CD4-positive, alpha-beta T cell (primary cell): ENCODE measurements at regions not wholly inside any gene's neighbourhood (a gene's known extent, or its start where the extent isn't known, plus 50 kb on each side); places are given as distances from the start of the nearest gene placed in this dataset.

Experiments used
- ATAC-seq: fragments of 200-7000 bp; cut with Tn5 transposase; one replicate; pipeline ENCODE4 v1.10.0; 2022; ENCODE audit warnings: mild to moderate bottlenecking; ENCODE audit not compliant: poor library complexity
- CTCF ChIA-PET: fragments of 350-600 bp; sonication (Branson Sonifier 250); formaldehyde crosslinking; loops from one replicate; lab custom pipeline; 2021; ENCODE audit warnings: antibody characterized with exemption, inconsistent platforms; lab: Charles Lee
- POLR2A ChIA-PET: fragments of 350-600 bp; sonication (Branson Sonifier 250); formaldehyde crosslinking; loops from one replicate; lab custom pipeline; 2021; ENCODE audit warnings: antibody characterized with exemption, inconsistent platforms; lab: Charles Lee
- DNase-seq, 14 experiments: peaks; one replicate each; pipeline ENCODE4 v3.0.0-alpha.2; 2013 to 2020; ENCODE audit warnings: mixed read lengths in 2 of 14
- H3K27ac ChIP-seq, 2 donors: one replicate each; pipeline versions ENCODE4 v1.5.1 to v1.7.0; 2013; ENCODE audit warnings: low read length in 2 of 2, low read depth in 1 of 2, mild to moderate bottlenecking in 1 of 2
- H3K27me3 ChIP-seq, 2 experiments: 1 replicate in 1 of 2; 2 replicates in 1 of 2; pipeline versions ENCODE4 v1.6.1 to v1.7.0; 2013; ENCODE audit warnings: low read length in 2 of 2, control low read depth in 1 of 2, mild to moderate bottlenecking in 1 of 2, moderate library complexity in 1 of 2; ENCODE audit not compliant: insufficient read depth in 2 of 2, control insufficient read depth in 1 of 2
- H3K36me3 ChIP-seq: one replicate; pipeline ENCODE4 v1.6.1; 2013; ENCODE audit warnings: low read length, control low read depth; ENCODE audit not compliant: insufficient read depth
- H3K4me1 ChIP-seq: one replicate; pipeline ENCODE4 v1.6.1; 2013; ENCODE audit warnings: low read length, control low read depth; ENCODE audit not compliant: insufficient read depth
- H3K4me3 ChIP-seq: one replicate; pipeline ENCODE4 v1.5.1; 2013; ENCODE audit warnings: mild to moderate bottlenecking, low read length, moderate library complexity
- H3K9me3 ChIP-seq, 2 experiments: 1 replicate in 1 of 2; 2 replicates in 1 of 2; pipeline versions ENCODE4 v1.6.1 to v1.7.0; 2013; ENCODE audit warnings: low read length in 2 of 2, mild to moderate bottlenecking in 2 of 2, control low read depth in 1 of 2, moderate library complexity in 1 of 2; ENCODE audit not compliant: control insufficient read depth in 1 of 2, insufficient read depth in 1 of 2
- H3K27ac Mint-ChIP-seq: one replicate; pipeline ENCODE4 v1.8.0; 2020; ENCODE audit warnings: mixed read lengths
- H3K27me3 Mint-ChIP-seq: one replicate; pipeline ENCODE4 v1.8.0; 2021; ENCODE audit warnings: mixed read lengths
- H3K36me3 Mint-ChIP-seq: one replicate; pipeline ENCODE4 v1.8.0; 2021; ENCODE audit warnings: low read depth, mixed read lengths
- H3K4me1 Mint-ChIP-seq: one replicate; pipeline ENCODE4 v1.8.0; 2021; ENCODE audit warnings: low read depth, mixed read lengths
- H3K4me3 Mint-ChIP-seq: one replicate; pipeline ENCODE4 v1.8.0; 2020; ENCODE audit warnings: mild to moderate bottlenecking, mixed read lengths
- H3K9me3 Mint-ChIP-seq: one replicate; pipeline ENCODE4 v1.8.0; 2020; ENCODE audit warnings: mixed read lengths
- intact Hi-C, 2 experiments: fragments of 100-400 bp; cut with DNase I in 1 of 2; cut with micrococcal nuclease in 1 of 2; formaldehyde crosslinking; loops; one replicate each; pipeline versions ENCODE4 v1.15.1 to v1.9.0; 2023 to 2025; cut with DNase I, micrococcal nuclease
- TF ChIP-seq, protein P1 (sequence below): fragments of 200-600 bp; IDR thresholded peaks from one replicate; pipeline ENCODE4 v1.8.0; 2022; ENCODE audit warnings: antibody characterized with exemption, mild to moderate bottlenecking

DNA sequence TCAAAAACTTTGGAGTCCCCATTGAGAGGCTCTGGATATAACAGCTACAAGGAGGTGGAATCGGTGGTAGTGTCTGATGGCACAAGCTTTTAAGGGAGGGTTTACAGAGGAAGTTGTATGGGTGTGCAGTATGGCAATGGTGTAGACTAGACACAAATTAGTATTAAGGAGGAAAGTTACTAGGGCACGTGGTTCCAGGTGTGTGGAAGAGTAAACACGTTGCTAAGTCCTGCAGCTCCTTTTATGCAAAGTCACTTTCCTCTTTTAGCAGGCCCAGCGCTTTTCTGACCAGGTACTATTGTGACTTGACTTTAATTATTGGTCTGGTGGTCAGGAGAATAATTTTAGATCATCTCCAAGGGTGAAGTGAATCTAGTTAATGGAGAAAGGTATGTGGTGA, 287.5 kb upstream of the B3GALT2 start:
- Mint-ChIP-seq H3K27ac (no peak overlapping the region), H3K36me3 (peaks cover 42% of the 10 kb centered on the region), H3K4me1 (peaks cover 56% of the 10 kb centered on the region), H3K9me3 (peaks cover 18% of the 10 kb centered on the region), H3K4me3 (no peak overlapping the region), H3K27me3 (no peaks in the 10 kb centered on the region)
- CTCF ChIA-PET: interaction anchor here (0.9 kb wide), 1 partner anchor 15 kb away, joined by 3 read pairs; no protein-coding TSS in a partner anchor
- POLR2A ChIA-PET: interaction anchor here (3.7 kb wide), 1 partner anchor 15 kb away, joined by 20 read pairs; no protein-coding TSS in a partner anchor
- no peak overlapping the region for H3K4me3 ChIP-seq
- H3K27ac ChIP-seq: no peak overlapping the region
- peaks cover 6% of the 10 kb centered on the region for H3K4me1 ChIP-seq
- DNase-seq (no peak), ATAC-seq (no peak)
- H3K36me3 ChIP-seq: no peaks in the 10 kb centered on the region
- TF ChIP-seq, protein P1, sequence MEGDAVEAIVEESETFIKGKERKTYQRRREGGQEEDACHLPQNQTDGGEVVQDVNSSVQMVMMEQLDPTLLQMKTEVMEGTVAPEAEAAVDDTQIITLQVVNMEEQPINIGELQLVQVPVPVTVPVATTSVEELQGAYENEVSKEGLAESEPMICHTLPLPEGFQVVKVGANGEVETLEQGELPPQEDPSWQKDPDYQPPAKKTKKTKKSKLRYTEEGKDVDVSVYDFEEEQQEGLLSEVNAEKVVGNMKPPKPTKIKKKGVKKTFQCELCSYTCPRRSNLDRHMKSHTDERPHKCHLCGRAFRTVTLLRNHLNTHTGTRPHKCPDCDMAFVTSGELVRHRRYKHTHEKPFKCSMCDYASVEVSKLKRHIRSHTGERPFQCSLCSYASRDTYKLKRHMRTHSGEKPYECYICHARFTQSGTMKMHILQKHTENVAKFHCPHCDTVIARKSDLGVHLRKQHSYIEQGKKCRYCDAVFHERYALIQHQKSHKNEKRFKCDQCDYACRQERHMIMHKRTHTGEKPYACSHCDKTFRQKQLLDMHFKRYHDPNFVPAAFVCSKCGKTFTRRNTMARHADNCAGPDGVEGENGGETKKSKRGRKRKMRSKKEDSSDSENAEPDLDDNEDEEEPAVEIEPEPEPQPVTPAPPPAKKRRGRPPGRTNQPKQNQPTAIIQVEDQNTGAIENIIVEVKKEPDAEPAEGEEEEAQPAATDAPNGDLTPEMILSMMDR: no peak
- H3K27me3 ChIP-seq: no peaks in the 10 kb centered on the region
- intact Hi-C loops: no loop called here
- H3K9me3 ChIP-seq: no peaks in the 10 kb centered on the region

DNA sequence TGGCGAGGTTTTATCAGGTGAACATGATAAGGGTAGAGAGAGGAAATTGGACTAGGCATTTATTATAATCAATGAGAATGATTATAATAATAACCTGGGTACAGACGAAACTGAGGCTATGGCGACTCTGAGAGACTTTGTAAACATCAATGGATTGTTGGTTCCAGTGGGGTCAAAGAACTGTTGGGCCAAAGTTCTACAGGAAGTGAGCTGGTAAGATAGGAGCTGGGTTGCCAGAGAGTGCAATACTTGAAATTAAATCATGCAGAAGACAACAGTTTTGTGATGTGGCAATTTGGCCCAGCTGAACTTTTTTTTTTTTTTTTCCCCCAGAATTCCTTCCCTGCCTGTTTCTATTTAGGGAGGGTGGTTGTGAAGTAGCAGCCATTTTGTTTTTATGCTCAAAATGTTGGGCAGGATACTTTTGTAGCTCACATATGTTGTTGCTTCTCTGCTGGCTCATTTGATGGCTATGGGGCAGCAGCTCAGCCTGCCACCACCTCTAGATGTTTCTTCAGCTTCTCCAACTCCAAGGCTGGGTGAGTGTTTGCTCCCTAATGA, 286.5 kb upstream of the B3GALT2 start:
- peaks cover 21% of the 10 kb centered on the region for H3K9me3 Mint-ChIP-seq
- ATAC-seq (no peak), DNase-seq (no peak)
- POLR2A ChIA-PET: interaction anchor here (1.6 to 3.7 kb wide), 2 partner anchors 10 to 14 kb away, joined by 4 to 20 read pairs; no protein-coding TSS in a partner anchor
- no peak overlapping the region for H3K4me3 Mint-ChIP-seq
- Histone ChIP-seq H3K4me1 (peaks cover 6% of the 10 kb centered on the region), H3K9me3 (no peaks in the 10 kb centered on the region), H3K27ac (no peak overlapping the region), H3K27me3 (no peaks in the 10 kb centered on the region), H3K4me3 (no peak overlapping the region), H3K36me3 (no peaks in the 10 kb centered on the region)
- H3K4me1 Mint-ChIP-seq: peaks cover 47% of the 10 kb centered on the region
- CTCF ChIA-PET: no interaction called here
- H3K27me3 Mint-ChIP-seq: no peaks in the 10 kb centered on the region
- TF ChIP-seq, protein P1: no peak
- H3K36me3 Mint-ChIP-seq: peaks cover 36% of the 10 kb centered on the region
- intact Hi-C loops: no loop called here
- H3K27ac Mint-ChIP-seq: no peak overlapping the region

DNA sequence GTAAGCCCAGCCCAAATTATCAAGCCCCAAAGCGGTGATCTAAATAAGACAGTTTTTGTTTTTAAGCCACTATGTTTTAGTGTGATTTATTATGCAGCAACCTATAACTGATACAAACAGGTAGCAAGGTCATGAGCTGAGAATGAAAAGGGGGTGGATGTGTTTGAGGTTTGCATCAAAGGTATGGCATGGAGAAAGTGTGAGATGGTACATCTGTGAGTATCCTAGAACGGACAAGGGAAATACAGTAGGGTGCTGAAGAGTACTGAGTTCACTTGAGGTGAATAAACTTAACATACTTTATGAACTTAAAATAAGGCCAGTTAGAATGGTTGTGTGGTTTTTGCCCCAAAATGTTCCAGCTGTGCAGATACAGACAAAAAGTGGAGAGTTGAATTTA, 286.0 kb upstream of the B3GALT2 start:
- TF ChIP-seq, protein P1: no peak
- DNase-seq: no peak
- no peak overlapping the region for H3K27ac Mint-ChIP-seq
- peaks cover 21% of the 10 kb centered on the region for H3K9me3 Mint-ChIP-seq
- Histone ChIP-seq H3K36me3 (no peaks in the 10 kb centered on the region), H3K9me3 (no peaks in the 10 kb centered on the region), H3K4me1 (peaks cover 6% of the 10 kb centered on the region), H3K4me3 (no peak overlapping the region), H3K27me3 (no peaks in the 10 kb centered on the region), H3K27ac (no peak overlapping the region)
- CTCF ChIA-PET: no interaction called here
- peaks cover 43% of the 10 kb centered on the region for H3K4me1 Mint-ChIP-seq
- no peaks in the 10 kb centered on the region for H3K27me3 Mint-ChIP-seq
- H3K4me3 Mint-ChIP-seq: no peak overlapping the region
- H3K36me3 Mint-ChIP-seq: peaks cover 31% of the 10 kb centered on the region
- POLR2A ChIA-PET: interaction anchor here (1.6 to 3.7 kb wide), 2 partner anchors 10 to 13 kb away, joined by 4 to 20 read pairs; no protein-coding TSS in a partner anchor
- intact Hi-C loops: no loop called here
- ATAC-seq: no peak
